ENCODE measurements at regions not wholly inside any gene's neighbourhood (a gene's known extent, or its start where the extent isn't known, plus 50 kb on each side); places are given as distances from the start of the nearest gene placed in this dataset.
"Not testable (repeated sequence)": the region's sequence is repeated elsewhere in the genome, so short reads cannot be mapped to it uniquely, and the experiment has no call there.

DNA sequence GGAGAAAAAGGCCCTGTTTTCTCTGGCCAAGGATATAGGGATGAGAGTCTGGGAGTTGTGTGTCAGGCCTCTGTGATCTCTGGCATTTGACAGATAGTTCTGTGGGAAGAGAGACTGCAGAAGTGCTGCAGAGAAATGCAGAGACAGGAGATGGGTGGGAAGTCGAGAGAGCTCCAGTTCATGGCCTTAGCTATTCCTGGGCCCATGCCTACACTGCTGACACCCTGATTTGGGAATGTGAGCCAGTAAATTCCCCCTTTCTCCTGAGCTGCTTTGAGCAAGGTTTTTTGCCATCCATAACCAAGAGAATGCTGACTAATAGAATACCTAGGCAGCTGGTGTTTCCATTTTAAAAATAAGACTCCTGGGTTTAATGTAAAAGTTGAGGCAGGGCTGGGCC, 59.3 kb downstream of the EBLN2 start:
- DNase-seq: no peak

DNA sequence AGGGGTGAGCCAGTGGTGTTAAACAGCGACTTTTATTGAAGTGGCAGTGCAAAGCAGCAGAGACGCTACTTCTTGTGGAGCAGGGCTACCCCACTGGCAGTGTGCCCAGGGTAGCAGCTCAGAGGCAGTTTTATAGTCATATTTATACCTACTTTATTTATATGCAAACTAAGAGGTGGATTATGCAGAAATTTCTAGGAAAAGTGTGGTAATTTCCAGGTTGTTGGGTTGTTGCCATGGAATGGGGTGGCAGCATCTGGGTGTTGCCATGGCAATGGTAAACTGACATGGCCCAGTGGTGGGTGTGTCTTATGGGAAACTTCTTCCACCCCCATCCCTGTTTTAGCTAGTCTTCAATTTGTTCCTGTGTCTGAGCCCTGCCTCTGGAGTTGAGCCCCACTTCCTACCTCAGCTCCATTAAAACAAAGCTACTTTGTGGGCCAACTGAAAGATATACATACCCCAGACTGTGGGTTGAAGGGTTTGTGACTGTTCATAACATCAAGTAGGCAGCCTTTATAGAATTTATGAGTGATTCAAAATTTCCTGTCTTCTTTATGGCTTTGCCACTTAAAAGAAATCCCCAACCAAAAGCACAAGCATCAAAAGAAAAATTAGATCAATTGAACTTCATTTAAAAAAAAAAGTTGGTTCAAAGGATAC, 60.3 kb downstream of the EBLN2 start:
- no peak for DNase-seq

GRCh38 chr3:73134034-73134433, 72.6 kb downstream of the EBLN2 start:
- no peak for DNase-seq

DNA sequence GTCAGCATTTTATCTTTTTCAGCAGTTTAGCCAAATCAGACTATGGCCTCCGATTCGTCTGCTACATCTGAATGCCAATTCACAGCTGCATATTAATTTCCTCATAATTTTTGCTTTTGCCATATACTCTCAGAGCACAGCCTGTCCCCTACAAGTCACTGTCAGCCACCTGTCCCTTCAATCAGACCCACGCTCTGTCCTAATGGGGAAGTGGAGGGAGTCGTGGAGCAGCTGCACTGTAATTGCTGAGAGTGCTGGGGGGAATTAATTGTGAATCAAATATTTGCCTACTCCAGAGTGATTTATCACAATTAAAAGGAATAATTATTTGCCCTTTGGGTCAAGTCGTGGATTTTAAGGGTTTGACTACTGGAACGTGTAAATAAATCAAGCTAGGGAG, 75.5 kb downstream of the EBLN2 start:
- no peak for DNase-seq

- no peak for DNase-seq
Measured at GRCh38 chr3:73137736-73138403, 76.4 kb downstream of the EBLN2 start.

DNA sequence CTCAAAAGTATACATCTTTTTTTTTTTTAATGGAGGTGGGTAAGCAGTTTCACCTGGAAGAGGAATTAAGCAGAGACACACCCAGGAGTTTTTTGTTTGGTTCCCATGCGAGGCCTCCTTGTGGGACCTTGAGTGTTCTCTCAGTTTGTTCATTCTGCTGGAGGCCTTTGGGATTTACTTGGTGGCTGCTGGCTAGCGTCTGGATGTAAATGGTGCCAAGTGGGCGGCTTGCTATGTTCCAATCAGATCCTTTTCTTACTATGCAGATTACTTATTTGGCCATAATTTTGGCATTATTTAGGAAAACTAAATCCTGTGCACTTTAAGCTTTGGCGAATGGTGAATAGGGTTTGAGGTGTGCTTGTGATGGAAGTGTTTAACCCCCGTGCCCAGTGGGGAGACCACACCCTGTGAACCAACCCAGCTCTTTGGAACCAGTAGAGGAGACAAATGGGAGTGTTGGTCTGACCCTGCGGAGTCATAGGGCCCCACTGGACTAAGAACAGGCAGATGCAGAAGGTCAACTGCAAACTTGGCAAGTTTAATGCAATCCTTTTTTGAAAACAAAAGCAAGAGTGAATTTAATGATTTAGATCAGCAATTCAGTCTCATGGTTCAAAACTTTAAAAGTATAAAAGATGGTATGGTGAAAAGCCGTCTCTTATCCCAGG, 79.4 kb downstream of the EBLN2 start:
- no peak for DNase-seq

DNA sequence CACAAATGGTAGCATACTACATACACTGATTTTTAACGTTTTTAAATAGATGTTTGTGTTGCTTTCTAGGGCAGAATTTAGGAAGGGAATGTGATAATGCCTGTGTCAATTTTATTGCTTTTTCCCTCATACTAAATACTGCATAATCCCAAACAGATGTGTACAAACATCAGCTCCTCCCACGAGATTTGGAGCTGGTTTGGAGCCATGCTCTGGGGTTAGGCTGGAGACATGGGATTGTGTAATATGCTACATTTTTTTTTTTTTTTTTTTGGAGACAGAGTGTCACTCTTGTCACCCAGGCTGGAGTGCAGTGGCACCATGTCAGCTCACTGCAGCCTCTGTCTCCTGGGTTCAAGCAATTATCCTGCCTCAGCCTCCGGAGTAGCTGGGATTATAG, 80.1 kb downstream of the EBLN2 start:
- DNase-seq: no peak

DNA sequence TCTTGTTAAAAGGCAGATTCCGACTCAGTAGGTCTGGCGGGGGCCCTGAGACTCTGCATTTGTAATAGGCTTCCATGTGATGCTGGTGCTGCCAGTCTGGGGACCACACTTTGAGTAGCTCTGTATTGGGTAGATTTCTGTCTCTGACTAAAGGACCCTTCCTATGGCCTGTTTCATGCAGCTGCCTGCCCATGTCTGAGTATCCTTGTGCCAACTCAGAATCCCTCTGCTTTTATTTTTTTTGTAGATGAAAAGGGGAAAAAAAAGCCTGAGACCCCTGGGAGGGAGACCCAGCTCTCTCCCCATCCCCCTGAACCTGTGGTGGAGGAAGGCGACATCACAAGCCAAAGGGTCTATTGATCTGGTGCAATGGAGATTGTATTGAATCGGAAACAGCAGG, 81.9 kb downstream of the EBLN2 start:
- DNase-seq: no peak

DNA sequence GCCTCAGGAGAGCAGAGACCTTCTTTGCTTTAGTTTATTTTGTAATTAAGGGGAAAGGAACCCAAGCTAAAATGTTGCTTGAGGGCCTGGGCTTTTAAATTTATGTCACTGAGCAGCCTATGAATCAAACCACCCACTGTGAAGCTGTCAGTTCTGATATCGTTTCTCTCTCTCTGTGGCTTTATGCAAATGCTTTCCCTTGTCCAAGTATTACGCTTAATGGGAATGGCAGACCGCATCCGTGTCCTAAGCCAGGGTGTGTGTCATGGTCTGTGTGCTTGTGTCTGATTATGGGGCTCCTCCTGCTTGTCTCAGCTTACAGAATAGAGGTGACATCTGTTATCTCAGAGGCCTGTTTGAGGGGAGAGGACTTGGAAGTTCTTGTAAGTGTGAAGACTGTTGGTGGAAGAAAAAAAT, 82.4 kb downstream of the EBLN2 start:
- DNase-seq: no peak

GRCh38 chr3:73144276-73144675, 82.8 kb downstream of the EBLN2 start:
- no peak for DNase-seq

- no peak for DNase-seq
Measured at GRCh38 chr3:73144828-73145227, 83.4 kb downstream of the EBLN2 start.

DNA sequence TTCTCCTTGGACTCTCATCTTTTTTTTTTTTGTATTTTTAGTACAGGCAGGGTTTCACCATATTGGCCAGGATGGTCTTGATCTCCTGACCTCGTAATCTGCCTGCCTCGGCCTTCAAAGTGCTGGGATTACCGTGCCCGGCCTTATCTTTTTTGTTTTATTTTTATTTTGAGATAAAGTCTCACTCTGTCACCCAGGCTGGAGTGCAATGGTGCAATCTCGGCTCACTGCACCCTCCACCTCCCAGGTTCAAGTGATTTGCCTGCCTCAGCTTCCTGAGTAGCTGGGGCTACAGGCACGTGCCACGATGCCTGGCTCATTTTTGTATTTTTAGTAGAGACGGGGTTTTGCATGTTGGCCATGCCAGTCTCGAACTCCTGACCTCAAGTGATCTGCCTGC, 86.0 kb downstream of the EBLN2 start:
- DNase-seq: not testable (repeated sequence)

DNA sequence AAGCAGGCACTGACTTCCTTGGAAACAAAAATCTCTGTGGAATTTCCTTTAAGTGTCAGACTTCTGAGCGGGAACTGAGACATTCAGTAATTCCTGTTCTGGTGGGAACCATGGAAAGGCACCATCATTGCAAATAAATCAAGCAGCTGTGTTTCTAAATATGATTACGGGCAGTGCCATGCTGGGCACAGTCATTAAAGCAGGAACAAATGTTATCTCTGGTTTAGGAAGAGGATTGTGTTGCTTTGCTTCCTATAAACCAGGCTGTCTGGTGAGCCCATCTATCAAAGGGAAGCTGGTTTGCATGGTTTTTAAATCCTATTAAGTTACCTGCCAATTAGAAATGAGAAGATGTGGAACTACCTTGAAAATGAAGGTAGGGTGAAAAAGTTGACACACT, 86.7 kb downstream of the EBLN2 start:
- no peak for DNase-seq

- no peak for DNase-seq
Measured at GRCh38 chr3:73148682-73149081, 87.2 kb downstream of the EBLN2 start.

- no peak for DNase-seq
Measured at GRCh38 chr3:73150369-73151130, 89.1 kb downstream of the EBLN2 start.

DNA sequence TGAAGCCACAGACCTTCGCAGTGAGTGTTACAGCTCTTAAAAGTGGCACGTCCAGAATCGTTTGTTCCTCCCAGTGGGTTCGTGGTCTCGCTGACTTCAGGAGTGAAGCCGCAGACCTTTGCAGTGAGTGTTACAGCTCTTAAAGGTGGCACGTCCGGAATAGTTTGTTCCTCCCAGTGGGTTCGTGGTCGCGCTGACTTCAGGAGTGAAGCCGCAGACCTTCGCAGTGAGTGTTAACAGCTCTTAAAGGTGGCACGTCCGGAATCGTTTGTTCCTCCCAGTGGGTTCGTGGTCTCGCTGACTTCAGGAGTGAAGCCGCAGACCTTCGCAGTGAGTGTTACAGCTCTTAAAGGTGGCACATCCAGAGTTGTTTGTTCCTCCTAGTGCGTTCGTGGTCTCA, 91.1 kb downstream of the EBLN2 start:
- DNase-seq: not testable (repeated sequence)

DNA sequence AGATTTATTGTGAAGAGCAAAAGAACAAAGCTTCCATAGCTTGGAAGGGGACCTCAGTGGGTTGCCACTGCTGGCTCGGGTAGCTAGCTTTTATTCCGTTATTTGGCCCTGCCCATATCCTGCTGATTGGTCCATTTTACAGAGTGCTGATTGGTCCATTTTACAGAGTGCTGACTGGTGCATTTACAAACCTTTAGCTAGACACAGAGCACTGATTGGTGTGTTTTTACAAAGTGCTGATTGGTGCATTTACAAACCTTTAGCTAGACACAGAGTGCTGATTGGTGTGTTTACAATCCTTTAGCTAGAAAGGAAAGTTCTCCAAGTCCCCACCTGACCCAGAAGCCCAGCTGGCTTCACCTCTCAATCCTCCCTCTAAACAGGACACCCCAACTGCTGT, 91.6 kb downstream of the EBLN2 start:
- not testable (repeated sequence) for DNase-seq

DNA sequence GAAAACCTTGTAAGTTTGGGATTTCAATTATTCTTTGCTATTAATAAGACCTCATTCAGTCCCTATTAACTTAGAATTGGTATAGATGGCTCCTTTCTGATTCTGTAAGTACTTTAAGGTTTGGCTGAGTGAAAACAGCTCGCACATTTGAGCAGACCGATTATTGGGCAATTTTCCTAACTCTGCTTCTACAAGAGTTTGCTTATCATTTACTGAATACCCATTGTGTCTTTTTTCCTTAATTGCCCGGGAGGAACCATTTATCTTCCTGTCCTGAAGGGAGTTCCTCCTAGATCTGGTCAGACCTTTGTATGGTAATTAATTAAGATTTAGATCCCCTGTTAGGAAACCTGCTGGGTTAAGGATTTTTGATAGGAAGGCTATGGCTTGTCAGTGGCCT, 92.8 kb downstream of the EBLN2 start:
- DNase-seq: not testable (repeated sequence)

DNA sequence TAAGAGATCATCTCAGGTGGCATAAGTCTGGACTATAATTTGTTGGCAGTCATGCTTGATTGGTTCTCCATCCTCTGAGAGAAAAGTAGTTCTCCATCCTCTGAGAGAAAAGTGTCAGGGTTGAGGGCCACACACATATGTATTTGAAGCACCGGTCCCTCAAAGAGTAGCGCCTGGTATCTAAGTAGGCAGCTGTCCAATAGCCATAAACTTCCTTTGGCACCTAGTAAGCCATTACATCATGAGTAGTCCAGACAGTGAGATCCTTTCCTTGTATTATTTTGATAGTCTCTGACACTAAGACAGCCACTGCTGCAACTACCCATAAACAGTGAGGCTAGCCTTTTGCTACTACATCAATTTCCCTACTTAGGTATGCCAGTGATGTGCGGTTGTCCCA, 94.0 kb downstream of the EBLN2 start:
- not testable (repeated sequence) for DNase-seq

GRCh38 chr3:73164622-73165021, 103.2 kb downstream of the EBLN2 start:
- DNase-seq: no peak

- no peak for DNase-seq
Measured at GRCh38 chr3:73175698-73176097, 114.2 kb downstream of the EBLN2 start.

DNA sequence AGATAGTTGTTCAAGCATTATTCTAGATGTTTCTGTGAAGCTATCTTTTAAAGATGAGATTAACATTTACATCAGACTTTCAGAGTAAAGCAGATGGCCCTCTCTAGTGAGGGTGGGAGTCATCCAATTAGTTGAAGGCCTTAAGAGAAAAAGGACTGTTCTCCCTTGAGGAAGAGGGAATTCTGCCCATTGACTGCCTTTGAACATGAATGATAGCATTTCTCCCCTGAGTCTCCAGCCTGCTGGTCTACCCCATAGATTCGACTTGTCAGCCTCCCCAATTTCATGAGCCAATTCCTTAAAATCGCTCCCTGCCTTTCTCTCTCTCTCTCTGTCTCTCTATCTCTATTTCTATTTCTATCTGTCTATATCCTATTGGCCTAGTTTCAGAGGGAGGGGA, 115.5 kb downstream of the EBLN2 start:
- DNase-seq: no peak

GRCh38 chr3:73177827-73178226, 116.4 kb downstream of the EBLN2 start:
- no peak for DNase-seq

- no peak for DNase-seq
Measured at GRCh38 chr3:73179601-73180000, 118.1 kb downstream of the EBLN2 start.

Data from suppressor macrophage treated with lipopolysaccharide for 1 hour (primary cell).